ENCODE measurements at regions not wholly inside any gene's neighbourhood (a gene's known extent, or its start where the extent isn't known, plus 50 kb on each side); places are given as distances from the start of the nearest gene placed in this dataset.

GRCh38 chr7:67631476-67631875 lies 634.8 kb downstream of the TYW1 start:
- TF ChIP-seq CTCF (IDR thresholded peaks at IDR 0.05) (no peak), POLR2A (IDR thresholded peaks at IDR 0.05) (no peak)
